ENCODE measurements at regions not wholly inside any gene's neighbourhood (a gene's known extent, or its start where the extent isn't known, plus 50 kb on each side); places are given as distances from the start of the nearest gene placed in this dataset.
"Not testable (repeated sequence)": the region's sequence is repeated elsewhere in the genome, so short reads cannot be mapped to it uniquely, and the experiment has no call there.

GRCh38 chr13:70981219-70981618, 873.0 kb upstream of the KLHL1 start:
- DNase-seq, result not testable (repeated sequence)

- DNase-seq, result no peak
Measured at GRCh38 chr13:70969321-70969720, 861.1 kb upstream of the KLHL1 start.

GRCh38 chr13:70967564-70967963, 859.3 kb upstream of the KLHL1 start:
- no peak for DNase-seq

- no peak for DNase-seq
Measured at GRCh38 chr13:70964874-70965273, 856.6 kb upstream of the KLHL1 start.

DNA sequence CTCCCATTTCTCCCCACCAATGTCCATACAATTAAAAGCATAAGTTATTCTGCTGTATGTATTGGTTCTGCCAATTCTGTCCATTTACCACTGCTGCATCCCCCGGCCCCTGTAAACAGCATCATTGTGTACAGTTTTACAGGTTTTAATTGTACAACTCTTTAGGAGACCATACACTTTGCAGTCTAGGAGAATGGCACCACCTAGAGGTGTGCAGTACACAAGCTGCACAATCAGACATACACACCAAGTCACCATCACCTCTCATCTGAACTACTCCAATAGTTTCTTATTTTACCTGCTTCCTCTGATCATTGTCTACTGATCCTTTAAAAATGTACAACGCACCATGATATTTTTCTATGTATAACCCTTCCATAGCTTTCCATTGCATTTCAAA, 855.9 kb upstream of the KLHL1 start:
- no peak for DNase-seq

DNA sequence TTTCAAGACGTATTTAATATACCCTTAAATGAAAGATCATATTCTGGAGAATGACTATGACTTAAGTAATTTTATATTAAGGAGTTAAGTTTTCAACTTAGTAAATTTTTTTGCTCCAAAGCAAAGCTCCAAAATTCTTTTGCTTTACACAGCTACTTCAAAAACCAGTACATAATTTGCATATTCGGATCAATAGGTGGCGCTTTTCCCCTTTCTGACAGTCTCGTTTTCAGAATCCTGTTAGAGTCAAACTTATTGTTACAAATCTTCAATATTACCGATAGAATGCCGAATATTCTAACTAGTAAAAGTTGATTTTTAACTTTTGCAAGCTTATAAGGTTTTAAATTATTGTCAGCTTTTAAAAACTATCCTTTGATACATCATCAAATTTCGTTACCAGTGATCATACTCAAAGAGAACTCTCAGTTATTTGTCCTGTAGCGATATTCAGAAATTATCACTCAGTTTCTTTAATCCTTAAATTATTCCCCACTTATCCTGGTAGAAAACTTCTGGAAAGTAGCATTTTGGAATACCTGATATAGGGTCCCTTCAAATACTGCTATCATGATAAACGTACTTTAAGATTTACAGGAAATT, 852.7 kb upstream of the KLHL1 start:
- peak; percentile 39 for DNase-seq

DNA sequence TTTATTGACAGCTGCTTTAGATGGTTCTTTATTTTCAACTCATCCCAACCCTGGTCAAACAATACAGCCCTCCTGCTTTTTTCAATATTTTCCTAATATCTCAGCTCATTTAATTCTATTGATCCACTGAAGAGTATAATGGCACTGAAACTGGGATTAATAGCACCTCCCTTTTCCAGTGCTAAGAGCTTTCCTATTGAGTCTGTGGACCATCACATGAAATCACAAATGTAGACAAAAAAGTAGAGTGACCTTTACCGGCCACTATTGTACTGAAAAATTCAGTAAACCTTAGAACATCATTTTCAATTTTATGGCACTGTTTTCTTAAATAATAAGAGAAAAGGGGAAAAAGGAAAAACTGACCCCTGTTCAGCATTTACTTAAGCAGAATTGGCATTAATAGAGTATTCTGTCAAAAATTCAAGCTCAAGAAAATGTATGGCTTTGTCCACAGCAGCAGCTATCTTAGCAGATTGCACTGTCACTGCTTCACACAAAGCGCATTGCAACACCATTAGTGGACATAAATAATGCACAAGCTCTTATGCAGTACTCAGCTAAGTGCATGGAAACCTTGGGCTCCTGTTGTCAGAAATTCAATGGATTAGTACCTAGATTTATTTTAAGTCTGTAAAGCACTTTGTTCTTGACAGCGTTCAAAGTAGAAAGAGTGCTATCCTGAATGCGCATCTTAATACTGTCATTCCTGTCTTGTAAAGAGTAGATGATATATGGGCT, 851.0 kb upstream of the KLHL1 start:
- no peak for DNase-seq

GRCh38 chr13:70955887-70956286, 847.6 kb upstream of the KLHL1 start:
- no peak for DNase-seq

DNA sequence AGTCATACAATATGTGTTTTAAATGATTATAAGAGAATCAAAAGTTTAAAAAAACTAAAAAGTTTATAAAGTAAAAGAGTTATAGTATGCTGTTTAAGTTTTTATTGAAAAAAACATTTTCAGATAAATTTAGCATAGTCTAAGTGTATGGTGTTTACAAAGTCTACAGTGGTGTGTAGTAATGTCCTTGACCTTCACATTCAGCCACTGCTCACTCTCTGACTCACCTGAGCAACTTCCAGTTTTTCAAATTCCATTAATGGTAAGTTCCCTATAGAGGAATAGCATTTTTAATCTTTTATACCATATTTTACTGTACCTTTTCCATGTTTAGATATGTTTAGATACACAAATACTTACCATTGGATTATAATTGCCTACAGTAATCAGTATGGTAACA, 842.4 kb upstream of the KLHL1 start:
- DNase-seq, result no peak

- no peak for DNase-seq
Measured at GRCh38 chr13:70945506-70945905, 837.3 kb upstream of the KLHL1 start.

GRCh38 chr13:70941454-70941853, 833.2 kb upstream of the KLHL1 start:
- no peak for DNase-seq

DNA sequence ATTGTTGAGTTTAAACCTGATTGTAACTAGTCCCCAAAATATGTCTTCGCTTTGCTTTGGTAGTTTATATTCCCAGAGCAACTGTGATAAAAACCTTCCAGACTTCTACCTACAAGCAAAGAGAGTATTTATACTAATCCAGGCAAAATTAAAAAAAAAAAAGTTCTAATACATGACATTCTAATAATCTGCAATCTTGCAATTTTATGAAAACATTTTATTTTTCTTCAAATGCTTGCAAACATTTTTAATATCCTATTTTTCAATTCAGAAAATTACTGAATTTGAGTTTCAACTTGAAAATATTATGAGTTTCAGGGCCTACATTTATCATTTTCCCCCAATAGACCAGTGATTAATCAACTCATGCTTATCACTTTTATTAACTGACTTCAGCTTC, 830.2 kb upstream of the KLHL1 start:
- no peak for DNase-seq

- DNase-seq, result no peak
Measured at GRCh38 chr13:70932511-70932910, 824.3 kb upstream of the KLHL1 start.

- DNase-seq, result no peak
Measured at GRCh38 chr13:70923863-70924752, 815.9 kb upstream of the KLHL1 start.

DNA sequence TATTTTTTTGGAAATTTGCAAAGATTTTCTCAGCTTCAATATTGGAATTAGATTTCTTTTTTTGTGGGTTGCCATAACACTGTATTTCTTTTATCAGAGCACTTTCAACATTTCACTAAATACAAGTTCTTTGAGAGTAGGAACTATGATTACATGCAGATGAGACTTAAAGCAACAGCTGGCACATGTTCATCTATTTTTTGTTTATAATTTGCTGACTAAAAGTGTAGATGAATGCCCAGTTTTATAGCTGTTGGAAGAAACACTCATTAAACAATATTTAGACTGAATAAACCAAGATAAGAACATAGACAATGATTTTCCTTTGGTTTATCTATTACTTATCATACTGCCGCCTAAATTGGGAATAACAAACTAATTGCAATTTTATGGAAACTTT, 803.0 kb upstream of the KLHL1 start:
- no peak for DNase-seq

GRCh38 chr13:70908795-70909194, 800.5 kb upstream of the KLHL1 start:
- DNase-seq, result no peak

- DNase-seq, result no peak
Measured at GRCh38 chr13:70905035-70905434, 796.8 kb upstream of the KLHL1 start.

DNA sequence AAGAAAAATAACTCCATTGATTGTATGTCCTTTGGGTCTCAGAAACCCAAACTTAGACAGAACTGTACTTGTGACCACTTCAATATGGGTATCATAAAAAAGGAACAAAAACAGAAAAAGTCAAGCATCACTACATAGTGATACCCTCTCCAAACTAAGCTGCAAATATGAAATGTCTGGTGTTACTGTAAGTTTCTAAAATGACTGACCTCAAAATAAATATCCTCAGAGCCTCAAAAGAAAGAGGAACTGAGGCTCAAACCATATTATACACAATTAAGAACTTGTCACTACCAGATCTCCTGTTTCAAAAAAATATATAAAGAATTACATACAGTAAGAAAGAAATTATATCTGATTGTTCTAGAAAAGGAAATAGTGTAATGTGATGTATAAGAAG, 787.9 kb upstream of the KLHL1 start:
- no peak for DNase-seq

- no peak for DNase-seq
Measured at GRCh38 chr13:70895599-70895998, 787.3 kb upstream of the KLHL1 start.

DNA sequence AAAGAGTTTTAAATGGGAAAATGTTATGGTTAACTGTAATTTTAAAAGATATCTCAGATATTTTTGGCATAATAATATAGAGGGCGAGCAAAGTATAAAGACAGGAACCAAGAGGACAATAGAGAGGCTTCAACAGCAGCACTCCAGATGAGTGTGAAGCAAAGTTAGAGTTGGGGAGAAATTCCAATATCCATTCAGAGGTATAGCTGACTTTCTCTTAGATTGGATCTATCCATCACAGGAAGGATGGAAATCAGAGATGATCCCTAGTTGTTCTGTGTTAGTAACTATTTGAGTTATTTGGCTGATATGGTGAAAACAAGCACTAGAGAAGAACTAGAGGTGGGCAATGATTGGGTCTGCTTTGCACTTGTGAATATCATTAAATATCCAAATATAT, 786.0 kb upstream of the KLHL1 start:
- no peak for DNase-seq

DNA sequence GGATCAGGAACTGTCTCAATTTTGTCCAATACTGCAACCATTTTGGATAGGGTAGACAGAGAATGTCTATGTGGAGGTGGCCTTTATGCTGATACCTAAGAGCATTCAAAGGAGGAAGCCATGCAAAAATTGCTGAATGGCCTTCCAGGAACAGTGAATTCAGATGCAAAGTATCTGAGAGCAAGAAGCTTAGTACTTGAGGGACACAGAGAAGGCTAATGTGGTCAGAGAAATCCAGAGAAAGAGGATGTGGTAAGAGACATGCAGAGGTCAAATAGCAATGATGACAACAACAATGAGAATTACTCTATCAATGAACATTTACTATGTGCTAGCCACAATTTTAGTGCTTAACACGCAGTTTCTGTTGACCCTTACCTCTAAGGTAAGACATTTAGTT, 785.6 kb upstream of the KLHL1 start:
- DNase-seq, result peak; percentile 0

DNA sequence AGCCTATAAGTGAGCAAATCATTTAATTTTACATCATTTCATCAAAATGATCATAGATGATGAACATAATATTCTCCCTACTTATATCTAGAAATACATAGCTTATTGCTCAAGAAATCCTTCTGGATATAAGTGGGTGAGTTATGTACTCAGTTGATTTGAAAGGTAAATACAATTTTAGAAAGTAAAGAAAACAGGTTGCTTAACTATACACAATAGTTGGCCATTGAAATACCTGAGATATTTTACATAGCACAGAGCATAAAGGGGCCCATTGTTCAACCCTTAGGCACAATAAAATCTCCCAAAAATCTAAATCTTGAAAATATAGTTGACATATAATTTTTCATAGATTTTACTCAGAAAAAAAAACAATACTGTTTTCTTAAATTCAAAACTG, 782.0 kb upstream of the KLHL1 start:
- no peak for DNase-seq

DNA sequence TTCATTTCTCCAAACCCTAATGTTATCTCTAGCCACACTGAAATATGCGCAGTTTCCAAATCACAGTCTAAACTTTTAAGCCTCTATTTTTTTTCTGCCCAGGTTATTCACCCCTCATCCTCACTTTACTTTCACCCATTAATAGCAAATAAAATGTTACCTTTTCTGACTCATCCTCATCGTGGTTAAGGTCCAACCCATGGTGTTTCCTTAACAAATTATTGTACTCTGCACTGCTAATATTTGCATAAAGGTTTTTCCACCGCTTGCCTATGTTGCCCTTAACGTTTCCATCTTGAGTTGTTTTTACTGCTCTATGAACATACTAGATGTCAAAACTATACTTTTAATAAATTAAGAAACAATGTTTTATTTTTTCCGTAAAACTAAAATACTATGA, 780.9 kb upstream of the KLHL1 start:
- no peak for DNase-seq

- DNase-seq, result no peak
Measured at GRCh38 chr13:70884196-70884595, 775.9 kb upstream of the KLHL1 start.
